Osteocyte (in vitro differentiated cells): ENCODE measurements at regions not wholly inside any gene's neighbourhood (a gene's known extent, or its start where the extent isn't known, plus 50 kb on each side); places are given as distances from the start of the nearest gene placed in this dataset.

Experiments used
- DNase-seq: peaks from one replicate; pipeline ENCODE4 v3.0.0; 2021; ENCODE audit warnings: mixed read lengths; ENCODE audit not compliant: unreplicated experiment; ENCODE audit errors: extremely low spot score
- H3K27ac Mint-ChIP-seq: one replicate; pipeline ENCODE4 v1.8.0; 2021; ENCODE audit warnings: mild to moderate bottlenecking, mixed read lengths; ENCODE audit not compliant: unreplicated experiment
- H3K27me3 Mint-ChIP-seq: one replicate; pipeline ENCODE4 v1.8.0; 2021; ENCODE audit warnings: mixed read lengths; ENCODE audit not compliant: unreplicated experiment
- H3K36me3 Mint-ChIP-seq: one replicate; pipeline ENCODE4 v1.8.0; 2021; ENCODE audit warnings: mixed read lengths; ENCODE audit not compliant: unreplicated experiment
- H3K4me1 Mint-ChIP-seq: one replicate; pipeline ENCODE4 v1.8.0; 2021; ENCODE audit warnings: mixed read lengths; ENCODE audit not compliant: unreplicated experiment
- H3K4me3 Mint-ChIP-seq: one replicate; pipeline ENCODE4 v1.8.0; 2021; ENCODE audit warnings: mild to moderate bottlenecking, moderate library complexity, mixed read lengths; ENCODE audit not compliant: unreplicated experiment
- H3K9me3 Mint-ChIP-seq: one replicate; pipeline ENCODE4 v1.8.0; 2021; ENCODE audit warnings: mixed read lengths; ENCODE audit not compliant: unreplicated experiment
- CTCF ChIP-seq: fragments of 200-600 bp; sonication (generic); IDR thresholded peaks from 2 replicates; pipeline ENCODE4 v1.5.0; 2021; ENCODE audit warnings: antibody characterized with exemption, mild to moderate bottlenecking, moderate library complexity

GRCh38 chr20:48471759-48472408, 355.9 kb downstream of the PREX1 start:
- Mint-ChIP-seq H3K36me3 (no peaks in the 10 kb centered on the region), H3K4me3 (no peak overlapping the region), H3K27me3 (peaks cover 17% of the 10 kb centered on the region), H3K4me1 (no peaks in the 10 kb centered on the region), H3K27ac (no peak overlapping the region), H3K9me3 (peaks cover 5% of the 10 kb centered on the region)
- no peak for TF ChIP-seq CTCF
- DNase-seq: no peak

GRCh38 chr20:48471176-48471575, 356.6 kb downstream of the PREX1 start:
- Mint-ChIP-seq H3K27ac (no peak overlapping the region), H3K36me3 (no peaks in the 10 kb centered on the region), H3K4me1 (no peaks in the 10 kb centered on the region), H3K27me3 (peaks cover 14% of the 10 kb centered on the region), H3K4me3 (no peak overlapping the region), H3K9me3 (peaks cover 4% of the 10 kb centered on the region)
- DNase-seq: no peak
- no peak for TF ChIP-seq CTCF

GRCh38 chr20:48470141-48470540, 357.7 kb downstream of the PREX1 start:
- no peak overlapping the region for H3K4me3 Mint-ChIP-seq
- no peak overlapping the region for H3K27ac Mint-ChIP-seq
- no peaks in the 10 kb centered on the region for H3K36me3 Mint-ChIP-seq
- no peak for TF ChIP-seq CTCF
- peaks cover 10% of the 10 kb centered on the region for H3K27me3 Mint-ChIP-seq
- H3K4me1 Mint-ChIP-seq: no peaks in the 10 kb centered on the region
- peaks cover 4% of the 10 kb centered on the region for H3K9me3 Mint-ChIP-seq
- no peak for DNase-seq

- no peak overlapping the region for H3K27ac Mint-ChIP-seq
- TF ChIP-seq CTCF: no peak
- H3K4me1 Mint-ChIP-seq: no peaks in the 10 kb centered on the region
- H3K4me3 Mint-ChIP-seq: no peak overlapping the region
- no peak for DNase-seq
- no peaks in the 10 kb centered on the region for H3K36me3 Mint-ChIP-seq
- H3K27me3 Mint-ChIP-seq: peaks cover 10% of the 10 kb centered on the region
- H3K9me3 Mint-ChIP-seq: peaks cover 4% of the 10 kb centered on the region
Measured at GRCh38 chr20:48469026-48469425, 358.8 kb downstream of the PREX1 start.

GRCh38 chr20:48468571-48468970, 359.2 kb downstream of the PREX1 start:
- TF ChIP-seq CTCF: no peak
- no peak overlapping the region for H3K4me3 Mint-ChIP-seq
- DNase-seq: no peak
- H3K36me3 Mint-ChIP-seq: no peaks in the 10 kb centered on the region
- peaks cover 4% of the 10 kb centered on the region for H3K9me3 Mint-ChIP-seq
- H3K4me1 Mint-ChIP-seq: no peaks in the 10 kb centered on the region
- H3K27ac Mint-ChIP-seq: no peak overlapping the region
- peaks cover 10% of the 10 kb centered on the region for H3K27me3 Mint-ChIP-seq
